Endothelial cell of umbilical vein (primary cell): ENCODE measurements at regions not wholly inside any gene's neighbourhood (a gene's known extent, or its start where the extent isn't known, plus 50 kb on each side); places are given as distances from the start of the nearest gene placed in this dataset.

Experiments used
- CTCF ChIP-seq, 2 donors: IDR thresholded peaks; 1 replicate in 1 of 2; 2 replicates in 1 of 2; pipeline ENCODE4 v1.5.1; 2011; ENCODE audit warnings: low read length in 2 of 2, mild to moderate bottlenecking in 2 of 2, moderate library complexity in 2 of 2, control low read depth in 1 of 2, inconsistent platforms in 1 of 2, low read depth in 1 of 2; ENCODE audit not compliant: insufficient read depth in 1 of 2; ENCODE audit errors: extremely low read depth in 1 of 2
- POLR2A ChIP-seq: IDR thresholded peaks from 2 replicates; pipeline ENCODE4 v1.6.1; 2012; ENCODE audit warnings: low read depth, mild to moderate bottlenecking, control low read depth, low read length

- no peak for TF ChIP-seq CTCF (IDR thresholded peaks at IDR 0.05; ENCODE audit: extremely low read depth in 1 of 2, insufficient read depth in 1 of 2, low read depth in 1 of 2, low read length in 2 of 2)
- TF ChIP-seq POLR2A = no peak
These were observed 51.5 kb upstream of the ARL15 start for GRCh38 chr5:54361691-54362411.
